ENCODE measurements at regions not wholly inside any gene's neighbourhood (a gene's known extent, or its start where the extent isn't known, plus 50 kb on each side); places are given as distances from the start of the nearest gene placed in this dataset.

GRCh38 chr7:124318721-124319450 is 286.0 kb upstream of the TMEM229A start:
- no peak for DNase-seq (ENCODE audit: extremely low spot score in 2 of 2)
- intact Hi-C loops (cut with DNase I) = no loop called here
- Histone ChIP-seq H3K4me3 (no peak overlapping the region), H3K4me1 (no peaks in the 10 kb centered on the region), H3K27ac (no peak overlapping the region), H3K9me3 (no peaks in the 10 kb centered on the region), H3K36me3 (no peaks in the 10 kb centered on the region), H3K27me3 (no peaks in the 10 kb centered on the region)
- TF ChIP-seq POLR2A (IDR thresholded peaks at IDR 0.05) = no peak
- no peak for TF ChIP-seq POLR2AphosphoS5 (IDR thresholded peaks at IDR 0.05; ENCODE audit: insufficient read depth in 1 of 2, low read depth in 1 of 2)
- TF ChIP-seq CTCF (IDR thresholded peaks at IDR 0.05) = no peak

DNA sequence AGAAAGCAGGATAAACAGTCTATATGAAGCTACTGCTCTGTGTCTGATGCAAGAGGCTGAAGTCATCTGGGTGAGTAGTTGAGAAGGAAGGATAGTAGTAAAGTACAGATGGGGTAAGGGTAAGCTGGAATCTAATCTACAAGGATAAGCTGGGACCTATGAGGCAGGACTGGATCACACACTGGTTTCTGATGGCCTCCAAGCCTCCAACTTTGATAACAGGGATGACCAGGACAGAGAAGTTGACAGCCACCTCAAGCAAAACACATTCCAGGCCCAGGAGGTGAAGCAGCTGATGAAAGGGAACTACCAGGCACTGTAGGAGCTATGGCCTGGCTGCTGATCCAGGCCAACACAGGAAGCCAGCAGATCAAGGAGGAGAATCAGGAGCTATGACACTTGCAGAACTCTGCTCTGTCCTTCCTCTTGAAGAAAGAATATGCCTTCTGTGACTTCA is 278.1 kb upstream of the TMEM229A start:
- Histone ChIP-seq H3K9me3 (no peaks in the 10 kb centered on the region), H3K27me3 (no peaks in the 10 kb centered on the region), H3K27ac (no peak overlapping the region), H3K36me3 (no peaks in the 10 kb centered on the region), H3K4me1 (no peaks in the 10 kb centered on the region), H3K4me3 (no peak overlapping the region)
- no peak for TF ChIP-seq POLR2A (IDR thresholded peaks at IDR 0.05)
- no peak for TF ChIP-seq POLR2AphosphoS5 (IDR thresholded peaks at IDR 0.05; ENCODE audit: insufficient read depth in 1 of 2, low read depth in 1 of 2)
- intact Hi-C loops (cut with DNase I) = no loop called here
- no peak for DNase-seq (ENCODE audit: extremely low spot score in 2 of 2)

GRCh38 chr7:124308384-124308783 is 275.5 kb upstream of the TMEM229A start:
- Histone ChIP-seq H3K27me3 (no peaks in the 10 kb centered on the region), H3K9me3 (no peaks in the 10 kb centered on the region), H3K4me1 (no peaks in the 10 kb centered on the region), H3K4me3 (no peak overlapping the region), H3K36me3 (no peaks in the 10 kb centered on the region), H3K27ac (no peak overlapping the region)
- intact Hi-C loops (cut with DNase I) = no loop called here
- TF ChIP-seq CTCF (IDR thresholded peaks at IDR 0.05) = no peak
- TF ChIP-seq POLR2A (IDR thresholded peaks at IDR 0.05) = no peak
- no peak for TF ChIP-seq POLR2AphosphoS5 (IDR thresholded peaks at IDR 0.05; ENCODE audit: insufficient read depth in 1 of 2, low read depth in 1 of 2)
- DNase-seq (ENCODE audit: extremely low spot score in 2 of 2) = no peak

- no peak for DNase-seq (ENCODE audit: extremely low spot score in 2 of 2)
- no peak for TF ChIP-seq CTCF (IDR thresholded peaks at IDR 0.05)
- no peak for TF ChIP-seq POLR2AphosphoS5 (IDR thresholded peaks at IDR 0.05; ENCODE audit: insufficient read depth in 1 of 2, low read depth in 1 of 2)
- no peak for TF ChIP-seq POLR2A (IDR thresholded peaks at IDR 0.05)
- Histone ChIP-seq H3K27ac (no peak overlapping the region), H3K36me3 (no peaks in the 10 kb centered on the region), H3K27me3 (no peaks in the 10 kb centered on the region), H3K4me3 (no peak overlapping the region), H3K4me1 (no peaks in the 10 kb centered on the region), H3K9me3 (no peaks in the 10 kb centered on the region)
- intact Hi-C loops (cut with DNase I) = no loop called here
These were observed 262.4 kb upstream of the TMEM229A start for GRCh38 chr7:124295289-124295688.

GRCh38 chr7:124284937-124285336 is 252.1 kb upstream of the TMEM229A start:
- no peak overlapping the region for H3K27ac ChIP-seq
- no peaks in the 10 kb centered on the region for H3K27me3 ChIP-seq
- intact Hi-C loops (cut with DNase I) = no loop called here

More at GRCh38 chr7:124284937-124285336, 252.1 kb upstream of the TMEM229A start:
- Histone ChIP-seq H3K4me3 (no peak overlapping the region), H3K9me3 (no peaks in the 10 kb centered on the region), H3K4me1 (no peaks in the 10 kb centered on the region), H3K36me3 (no peaks in the 10 kb centered on the region)
- DNase-seq (ENCODE audit: extremely low spot score in 2 of 2) = no peak
- TF ChIP-seq POLR2A (IDR thresholded peaks at IDR 0.05) (no peak), CTCF (IDR thresholded peaks at IDR 0.05) (no peak), POLR2AphosphoS5 (IDR thresholded peaks at IDR 0.05; ENCODE audit: insufficient read depth in 1 of 2, low read depth in 1 of 2) (no peak)

All from vagina (tissue), 2 donors.